GM21367 (cell line): ENCODE measurements at regions not wholly inside any gene's neighbourhood (a gene's known extent, or its start where the extent isn't known, plus 50 kb on each side); places are given as distances from the start of the nearest gene placed in this dataset.
A peak's percentile ranks its signal among the peaks of the same experiment; 100 is the strongest.
"Not testable (repeated sequence)": the region's sequence is repeated elsewhere in the genome, so short reads cannot be mapped to it uniquely, and the experiment has no call there.

Experiments
- ATAC-seq: cut with Tn5 transposase; IDR thresholded peaks from one replicate; pipeline ENCODE4 v1.9.1; 2021; ENCODE audit not compliant: unreplicated experiment

GRCh38 chr6:144746902-144747469 is 461.9 kb downstream of the UTRN start:
- no peak for ATAC-seq

GRCh38 chr6:144749263-144749662 is 464.1 kb downstream of the UTRN start:
- no peak for ATAC-seq

- peak; percentile 95 for ATAC-seq
These were observed 468.0 kb downstream of the UTRN start for GRCh38 chr6:144753023-144753705.

GRCh38 chr6:144756469-144756868 is 471.3 kb downstream of the UTRN start:
- ATAC-seq, result no peak

GRCh38 chr6:144757299-144757698 is 472.2 kb downstream of the UTRN start:
- ATAC-seq, result no peak

GRCh38 chr6:144757730-144758129 is 472.6 kb downstream of the UTRN start:
- no peak for ATAC-seq

- no peak for ATAC-seq
These were observed 473.5 kb downstream of the UTRN start for GRCh38 chr6:144758602-144759001.

GRCh38 chr6:144762469-144762868 is 477.3 kb downstream of the UTRN start:
- no peak for ATAC-seq

GRCh38 chr6:144767051-144767450 is 481.9 kb downstream of the UTRN start:
- no peak for ATAC-seq

- no peak for ATAC-seq
These were observed 483.5 kb downstream of the UTRN start for GRCh38 chr6:144768551-144769075.

GRCh38 chr6:144769142-144769541 is 484.0 kb downstream of the UTRN start:
- no peak for ATAC-seq

GRCh38 chr6:144776031-144776819 is 491.1 kb downstream of the UTRN start:
- no peak for ATAC-seq

GRCh38 chr6:144777249-144777648 is 492.1 kb downstream of the UTRN start:
- no peak for ATAC-seq

- no peak for ATAC-seq
These were observed 492.9 kb downstream of the UTRN start for GRCh38 chr6:144778056-144778455.

GRCh38 chr6:144778773-144779492 is 493.8 kb downstream of the UTRN start:
- peak; percentile 85 for ATAC-seq

GRCh38 chr6:144781836-144782235 is 496.7 kb downstream of the UTRN start:
- no peak for ATAC-seq

GRCh38 chr6:144782634-144783033 is 497.5 kb downstream of the UTRN start:
- no peak for ATAC-seq

- ATAC-seq, result no peak
These were observed 499.9 kb downstream of the UTRN start for GRCh38 chr6:144785056-144785455.

- no peak for ATAC-seq
These were observed 501.7 kb downstream of the UTRN start for GRCh38 chr6:144786825-144787224.

- no peak for ATAC-seq
These were observed 508.6 kb downstream of the UTRN start for GRCh38 chr6:144793744-144794143.

- not testable (repeated sequence) for ATAC-seq
These were observed 509.9 kb downstream of the UTRN start for GRCh38 chr6:144795022-144795421.
